ENCODE measurements at regions not wholly inside any gene's neighbourhood (a gene's known extent, or its start where the extent isn't known, plus 50 kb on each side); places are given as distances from the start of the nearest gene placed in this dataset.

DNA sequence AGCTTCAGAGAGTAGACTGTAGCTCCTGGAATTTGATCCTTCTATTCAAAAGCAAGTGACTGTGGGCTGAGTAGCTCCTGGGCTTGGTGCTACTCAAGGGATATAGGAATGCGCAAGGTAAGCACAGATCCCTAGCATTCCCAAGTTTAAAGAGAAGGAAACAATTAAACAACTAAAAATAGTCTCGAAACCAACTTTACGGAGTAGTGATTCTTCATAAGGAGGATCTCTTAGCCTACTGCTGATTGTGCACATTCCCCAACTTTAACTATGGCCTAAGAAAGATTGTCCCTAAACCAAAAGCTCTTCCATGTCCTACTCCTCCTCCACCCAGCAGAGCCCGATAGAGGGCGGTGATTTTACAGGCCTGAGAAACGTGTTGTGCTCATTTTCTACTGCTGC lies 226.5 kb upstream of the CAMK1G start:
- TF ChIP-seq POLR2A (IDR thresholded peaks at IDR 0.05; ENCODE audit: low read depth, low read length): no peak
- FAIRE-seq (no peak), DNase-seq (ENCODE audit: insufficient read length, low spot score) (no peak)

DNA sequence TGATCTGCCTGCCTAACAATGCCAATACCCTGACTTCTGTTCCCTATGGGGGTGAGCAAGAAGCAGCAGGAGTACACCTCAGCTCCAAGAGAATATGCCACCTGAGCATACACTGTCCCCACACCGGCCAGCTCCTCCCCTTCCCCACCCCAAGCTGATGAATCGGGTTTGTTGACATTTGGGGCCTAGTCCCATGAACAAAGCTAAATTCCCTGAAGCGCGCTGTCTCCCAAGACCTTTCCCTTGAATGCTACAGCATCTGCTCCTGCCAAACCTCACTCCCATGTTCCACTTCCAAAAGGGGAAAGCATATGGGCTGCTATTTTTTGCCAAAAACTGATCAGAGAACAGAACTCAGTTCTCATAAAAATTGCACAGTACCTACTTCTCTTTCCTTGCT lies 220.4 kb upstream of the CAMK1G start:
- FAIRE-seq (no peak), DNase-seq (ENCODE audit: insufficient read length, low spot score) (no peak)
- no peak for TF ChIP-seq POLR2A (IDR thresholded peaks at IDR 0.05; ENCODE audit: low read depth, low read length)

DNA sequence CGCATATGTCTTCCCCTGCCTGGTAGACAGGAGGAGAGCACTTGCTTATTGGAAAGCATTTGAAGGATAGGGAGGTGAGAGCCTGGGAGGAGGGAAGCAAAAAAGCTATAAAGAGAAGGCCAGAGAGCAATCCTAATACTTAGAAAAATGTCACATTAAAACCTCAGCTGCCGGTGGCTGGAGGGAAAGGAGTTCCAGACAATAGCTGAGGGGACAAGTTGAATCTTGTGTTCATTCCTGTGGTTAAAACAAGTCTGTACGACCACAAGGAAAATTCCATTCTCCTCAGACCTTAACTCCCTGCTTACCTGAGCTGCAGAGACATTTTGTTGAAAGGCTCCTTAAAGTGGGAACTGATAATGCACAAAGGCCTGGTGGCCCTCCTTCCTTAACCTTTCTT lies 218.8 kb upstream of the CAMK1G start:
- FAIRE-seq: no peak
- TF ChIP-seq POLR2A (IDR thresholded peaks at IDR 0.05; ENCODE audit: low read depth, low read length): no peak
- no peak for DNase-seq (ENCODE audit: insufficient read length, low spot score)

DNA sequence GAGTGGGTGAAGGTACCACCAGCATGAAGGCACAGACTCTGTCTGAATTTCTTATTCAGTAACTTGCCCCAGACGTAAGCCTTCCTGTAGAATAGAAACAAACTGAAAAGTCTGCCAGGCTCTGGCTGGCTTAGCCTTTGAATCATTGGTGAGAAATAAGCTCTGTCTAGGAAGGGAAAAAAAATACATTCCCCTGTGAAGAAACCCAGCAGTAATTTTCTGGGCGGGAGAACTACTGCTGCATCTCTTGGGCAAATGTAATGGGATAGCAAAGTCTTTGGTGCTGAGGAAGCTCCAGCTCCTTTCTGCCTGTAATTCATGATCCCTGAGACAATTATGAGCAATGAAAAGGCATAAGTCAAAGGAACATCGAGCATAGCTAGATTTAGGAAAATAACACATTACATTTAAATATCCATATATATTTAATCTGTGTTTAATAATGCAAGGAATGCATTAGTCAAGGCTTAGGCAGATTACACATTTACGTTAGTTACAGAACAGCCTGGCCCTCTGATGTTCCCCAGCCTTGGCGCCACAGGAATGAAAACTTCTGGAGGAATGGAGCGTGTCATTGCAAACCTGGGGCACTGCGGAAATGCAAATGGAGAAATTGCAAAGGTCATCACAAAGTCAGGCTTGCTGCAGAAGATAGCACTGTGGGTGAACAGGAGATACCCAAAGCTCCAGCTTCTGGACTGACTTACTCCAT lies 216.3 kb upstream of the CAMK1G start:
- no peak for TF ChIP-seq POLR2A (IDR thresholded peaks at IDR 0.05; ENCODE audit: low read depth, low read length)
- no peak for DNase-seq (ENCODE audit: insufficient read length, low spot score)
- no peak for FAIRE-seq

DNA sequence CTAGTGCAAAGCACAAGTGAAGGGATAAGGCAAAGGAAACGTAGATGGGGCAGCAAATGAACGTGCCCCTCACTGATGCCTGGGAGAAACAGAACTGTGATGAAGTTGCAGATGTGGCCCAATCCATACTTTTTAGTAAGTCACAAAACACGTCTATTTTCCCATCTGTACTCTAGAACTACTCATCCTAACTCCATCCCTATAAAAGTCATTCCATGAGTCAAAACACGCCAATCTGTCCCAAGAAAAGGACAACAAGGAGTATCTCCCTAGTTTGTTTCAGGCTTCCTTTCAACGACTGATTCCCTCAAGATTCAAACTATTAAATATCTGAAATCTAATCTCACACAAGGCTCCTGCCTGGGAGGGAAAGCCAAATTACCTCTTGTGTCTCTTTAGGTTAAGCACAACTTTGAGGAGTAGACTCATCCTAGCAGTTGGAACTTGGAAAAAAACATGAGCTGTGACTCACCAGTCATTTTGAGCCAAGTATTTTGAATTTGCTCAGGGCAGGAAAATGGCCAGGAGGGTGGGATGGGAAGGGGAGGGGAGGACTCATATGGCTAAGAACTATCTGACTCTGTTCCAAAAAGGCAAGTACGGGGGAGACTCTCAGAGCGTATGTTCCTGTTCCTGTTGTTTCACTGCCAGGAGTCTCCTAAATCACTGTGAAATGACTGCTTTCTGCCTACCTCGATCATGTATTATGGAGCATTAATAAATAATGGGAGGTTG lies 214.5 kb upstream of the CAMK1G start:
- TF ChIP-seq POLR2A (IDR thresholded peaks at IDR 0.05; ENCODE audit: low read depth, low read length): no peak
- DNase-seq (ENCODE audit: insufficient read length, low spot score) (no peak), FAIRE-seq (no peak)

DNA sequence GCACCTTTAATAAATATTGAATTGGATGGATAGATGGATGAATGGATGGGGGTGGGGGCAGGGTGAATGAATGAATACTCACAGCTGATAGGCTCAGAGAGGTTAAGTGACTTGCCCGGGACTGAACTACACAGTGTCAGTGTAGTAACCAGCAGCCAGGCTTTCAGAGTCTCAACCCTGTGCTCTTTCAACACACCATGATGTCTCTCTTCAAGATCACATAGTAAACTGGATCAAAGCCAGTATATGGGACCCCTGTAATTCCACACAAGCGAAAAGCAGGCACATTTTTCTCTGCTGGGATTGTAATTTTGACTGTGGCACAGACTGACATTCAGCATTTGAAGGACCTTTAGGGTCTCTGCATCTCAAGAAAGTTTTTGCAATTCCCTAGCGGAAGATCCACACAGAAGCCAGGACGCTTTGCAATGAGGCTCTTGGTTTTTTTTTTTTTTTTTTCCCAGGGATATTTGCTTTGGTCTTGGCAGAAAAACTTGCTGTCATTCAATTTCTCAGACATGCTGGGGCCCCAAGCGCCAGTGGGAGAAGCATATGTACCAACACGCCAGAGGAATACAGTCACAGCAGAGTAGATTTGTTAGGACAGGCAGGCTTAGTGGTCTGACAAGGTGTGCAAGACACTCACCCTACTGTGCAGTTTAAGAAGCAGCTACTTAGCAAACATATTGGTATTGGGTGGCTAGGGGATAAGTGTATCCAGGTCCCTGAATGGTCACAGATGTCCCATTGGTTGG lies 213.1 kb upstream of the CAMK1G start:
- no peak for FAIRE-seq
- no peak for DNase-seq (ENCODE audit: insufficient read length, low spot score)
- TF ChIP-seq POLR2A (IDR thresholded peaks at IDR 0.05; ENCODE audit: low read depth, low read length): no peak

DNA sequence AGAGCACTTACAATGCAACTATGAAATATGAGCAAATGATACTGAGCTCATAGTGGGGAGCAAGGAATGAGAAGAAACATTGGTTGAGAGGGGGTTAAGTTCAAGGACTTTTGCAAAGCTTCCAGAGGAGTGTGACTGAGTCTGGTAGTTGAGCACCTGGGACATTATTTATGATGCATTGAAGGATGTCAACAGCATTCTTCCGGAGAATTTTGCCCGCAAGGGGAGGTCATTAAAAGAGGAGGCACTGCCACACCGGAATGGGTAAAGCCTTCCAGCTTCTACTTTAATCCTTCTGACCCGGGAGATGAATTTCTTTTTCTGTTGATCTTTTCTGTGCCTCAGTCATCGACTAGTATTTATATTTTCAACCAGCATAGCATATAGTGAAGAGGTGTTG lies 208.4 kb upstream of the CAMK1G start:
- FAIRE-seq: no peak

DNA sequence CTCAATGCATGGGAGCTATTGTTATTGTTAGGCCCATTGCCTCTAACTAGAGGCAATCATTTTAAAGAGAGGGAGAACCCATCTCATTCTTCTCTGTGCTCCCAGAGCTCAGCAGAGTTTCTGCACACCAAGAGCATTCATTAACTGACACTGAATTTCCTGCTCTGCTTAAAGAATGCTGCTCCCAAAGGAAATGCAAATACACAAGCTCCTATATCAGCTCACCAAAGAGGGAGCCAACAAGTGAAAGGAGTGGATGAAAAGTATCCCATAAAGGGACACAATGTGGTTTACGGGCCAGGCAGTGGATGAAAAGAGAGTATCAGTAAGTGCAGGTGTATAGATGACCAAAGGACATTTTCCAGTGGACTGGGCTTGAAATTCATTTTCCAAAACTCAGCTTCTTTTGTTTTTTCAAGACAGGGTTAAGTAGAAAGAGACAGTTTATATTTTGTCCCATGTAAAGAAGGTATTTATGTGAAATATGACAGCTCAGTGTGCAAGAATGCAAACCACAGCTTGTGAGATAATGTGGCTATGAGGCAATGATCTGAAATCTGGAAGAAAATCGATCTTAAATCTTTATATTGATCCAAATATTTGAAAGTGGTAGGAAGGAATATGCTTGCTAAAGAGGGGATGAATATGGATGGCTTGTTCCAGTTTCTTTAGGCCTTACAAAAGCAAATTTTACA lies 207.7 kb upstream of the CAMK1G start:
- no peak for TF ChIP-seq POLR2A (IDR thresholded peaks at IDR 0.05; ENCODE audit: low read depth, low read length)
- no peak for DNase-seq (ENCODE audit: insufficient read length, low spot score)
- no peak for FAIRE-seq

More for the DNA sequence above, 208.4 kb upstream of the CAMK1G start:
- TF ChIP-seq POLR2A (IDR thresholded peaks at IDR 0.05; ENCODE audit: low read depth, low read length): no peak
- no peak for DNase-seq (ENCODE audit: insufficient read length, low spot score)

DNA sequence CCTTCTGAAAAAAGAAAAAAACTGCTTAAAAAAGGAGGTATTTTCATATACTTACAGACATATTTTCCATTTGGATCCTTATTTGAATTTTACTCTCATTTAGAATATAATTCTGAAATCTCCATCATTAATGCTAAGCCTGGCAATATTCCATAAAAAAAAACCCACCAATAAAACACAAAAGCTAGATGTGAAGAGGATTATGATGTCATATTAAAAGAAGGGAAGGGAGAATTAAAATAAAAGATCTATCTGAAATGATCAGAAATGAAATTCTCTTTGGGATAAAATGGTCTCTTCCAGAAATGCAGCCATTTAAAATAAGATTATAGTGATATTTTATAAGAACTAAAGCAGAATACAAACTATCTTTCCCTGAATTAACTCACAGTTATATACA lies 206.7 kb upstream of the CAMK1G start:
- no peak for DNase-seq (ENCODE audit: insufficient read length, low spot score)
- no peak for FAIRE-seq
- no peak for TF ChIP-seq POLR2A (IDR thresholded peaks at IDR 0.05; ENCODE audit: low read depth, low read length)

DNA sequence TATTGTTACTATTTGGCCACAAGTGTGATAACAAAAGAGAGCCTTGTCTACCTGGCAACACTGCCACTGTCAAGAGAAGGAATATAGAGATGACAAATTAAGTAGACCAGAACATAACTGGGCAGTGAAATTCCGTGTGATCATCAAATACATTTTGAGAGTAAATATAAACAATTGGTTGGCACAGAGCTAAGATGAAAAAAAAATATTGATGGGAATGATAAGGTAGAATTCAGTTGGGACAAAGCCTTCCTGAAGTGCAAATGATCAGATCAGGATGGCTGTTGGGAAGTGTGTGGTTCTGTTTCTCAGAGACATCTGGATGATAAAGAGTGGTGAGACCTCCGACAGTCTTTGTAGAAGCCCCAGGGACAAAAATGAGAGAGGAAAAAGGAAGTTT lies 205.5 kb upstream of the CAMK1G start:
- no peak for TF ChIP-seq POLR2A (IDR thresholded peaks at IDR 0.05; ENCODE audit: low read depth, low read length)
- DNase-seq (ENCODE audit: insufficient read length, low spot score) (no peak), FAIRE-seq (no peak)

DNA sequence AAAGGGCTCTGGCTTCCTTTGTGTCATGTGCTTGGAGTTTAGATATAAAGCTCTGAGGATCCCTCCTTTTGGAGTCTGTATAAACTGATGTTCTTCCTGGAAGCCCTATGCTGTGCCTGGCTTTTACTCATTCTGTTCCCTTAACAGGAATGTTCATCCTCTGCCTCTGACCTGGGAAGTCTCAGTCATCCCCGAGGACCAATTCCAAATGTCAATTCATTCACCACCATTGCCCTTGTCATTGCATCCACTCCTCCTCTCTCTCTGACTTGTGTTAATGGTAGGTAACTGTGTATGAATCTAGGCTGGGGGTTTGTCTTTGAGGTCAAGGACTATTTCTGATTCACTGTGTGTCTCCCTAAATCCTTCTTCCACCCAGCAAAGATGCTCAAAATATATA lies 204.2 kb upstream of the CAMK1G start:
- FAIRE-seq (no peak), DNase-seq (ENCODE audit: insufficient read length, low spot score) (no peak)
- no peak for TF ChIP-seq POLR2A (IDR thresholded peaks at IDR 0.05; ENCODE audit: low read depth, low read length)

DNA sequence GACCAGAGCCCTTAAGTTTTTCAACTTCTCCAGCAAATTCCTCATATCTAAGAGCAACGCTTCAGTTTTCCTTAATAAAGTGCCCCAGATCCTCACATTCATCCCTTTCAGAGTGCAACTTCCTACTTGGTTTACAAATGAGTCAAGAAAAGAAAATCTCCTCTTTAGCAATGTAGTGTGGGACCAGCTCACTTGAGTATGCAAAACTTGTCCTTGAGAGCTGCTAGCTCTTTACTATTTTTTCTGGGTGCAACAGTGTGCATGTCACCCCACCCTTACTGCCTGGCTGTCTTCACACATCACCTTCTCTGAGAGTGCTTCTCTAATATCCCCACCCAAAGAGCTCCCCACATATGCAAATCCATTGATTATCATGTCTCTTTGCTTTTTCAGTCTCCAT lies 203.1 kb upstream of the CAMK1G start:
- no peak for TF ChIP-seq POLR2A (IDR thresholded peaks at IDR 0.05; ENCODE audit: low read depth, low read length)
- no peak for DNase-seq (ENCODE audit: insufficient read length, low spot score)
- no peak for FAIRE-seq

DNA sequence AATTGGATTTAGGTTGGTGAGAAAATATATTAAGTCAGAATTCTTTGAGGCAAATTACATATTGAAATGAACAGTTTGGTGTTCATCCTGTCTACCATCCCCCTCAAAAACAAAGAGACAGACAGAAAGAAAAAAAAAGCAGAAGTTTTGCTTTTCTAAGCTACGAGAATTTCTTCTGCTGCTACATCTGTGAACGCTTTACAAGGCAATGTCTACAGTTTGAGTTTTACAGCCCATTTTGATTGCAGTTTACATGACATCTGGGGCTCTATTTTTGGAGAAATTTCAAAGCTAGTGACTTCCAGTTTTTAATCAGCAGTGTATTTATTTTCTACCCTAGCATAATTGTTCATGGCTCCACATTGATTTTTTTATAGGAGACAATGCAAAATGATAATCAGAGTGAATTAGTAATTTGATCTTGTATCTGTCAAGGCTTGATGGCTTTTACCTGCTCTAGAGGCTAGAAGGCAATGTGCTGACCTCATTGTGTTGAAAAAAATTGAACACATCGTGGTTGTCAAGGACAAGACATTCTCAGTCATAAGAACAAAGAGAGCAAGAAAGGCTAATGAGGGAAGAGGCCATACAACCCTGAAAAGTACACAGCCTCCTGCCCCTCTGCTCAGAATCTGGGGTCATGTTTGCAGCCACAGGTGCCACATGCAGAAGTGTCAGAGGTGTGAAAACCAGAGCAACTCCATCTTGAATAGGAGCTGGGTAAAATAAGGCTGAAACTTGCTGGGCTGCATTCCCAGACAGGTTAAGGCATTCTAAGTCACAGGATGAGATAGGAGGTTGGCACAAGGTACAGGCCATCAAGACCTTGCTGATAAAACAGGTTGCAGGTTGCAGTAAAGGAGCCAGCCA lies 201.0 kb upstream of the CAMK1G start:
- FAIRE-seq: no peak
- DNase-seq (ENCODE audit: insufficient read length, low spot score): no peak
- no peak for TF ChIP-seq POLR2A (IDR thresholded peaks at IDR 0.05; ENCODE audit: low read depth, low read length)
